Hematopoietic multipotent progenitor cell treated with erythropoietin and hydrocortisone succinate and interleukin-3 and kit ligand, for 15 days (in vitro differentiated cells): ENCODE measurements at regions not wholly inside any gene's neighbourhood (a gene's known extent, or its start where the extent isn't known, plus 50 kb on each side); places are given as distances from the start of the nearest gene placed in this dataset.
"Not testable (repeated sequence)": the region's sequence is repeated elsewhere in the genome, so short reads cannot be mapped to it uniquely, and the experiment has no call there.

Source experiments
- DNase-seq: peaks from one replicate; pipeline ENCODE4 v3.0.0-alpha.2; 2015; ENCODE audit warnings: low spot score

DNA sequence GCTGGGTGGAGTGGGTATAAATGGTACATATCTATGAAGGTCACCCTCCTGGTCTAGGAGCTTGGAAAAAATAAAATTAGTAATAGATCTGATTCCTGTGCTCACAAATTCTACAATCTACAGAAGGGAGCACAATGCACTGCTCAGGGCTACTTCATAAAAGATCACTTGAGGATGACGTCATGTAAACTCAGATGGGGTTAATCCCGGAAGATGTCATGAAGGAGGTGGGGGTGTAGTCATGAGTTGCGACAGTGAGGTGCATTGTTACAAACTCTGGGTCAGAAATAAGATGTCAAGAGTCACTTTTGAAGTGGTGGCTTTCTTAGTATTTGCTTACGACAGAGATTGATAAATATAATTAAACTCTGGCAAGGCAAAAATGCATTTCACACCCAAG lies 68.2 kb downstream of the LHX9 start:
- DNase-seq, result no peak

DNA sequence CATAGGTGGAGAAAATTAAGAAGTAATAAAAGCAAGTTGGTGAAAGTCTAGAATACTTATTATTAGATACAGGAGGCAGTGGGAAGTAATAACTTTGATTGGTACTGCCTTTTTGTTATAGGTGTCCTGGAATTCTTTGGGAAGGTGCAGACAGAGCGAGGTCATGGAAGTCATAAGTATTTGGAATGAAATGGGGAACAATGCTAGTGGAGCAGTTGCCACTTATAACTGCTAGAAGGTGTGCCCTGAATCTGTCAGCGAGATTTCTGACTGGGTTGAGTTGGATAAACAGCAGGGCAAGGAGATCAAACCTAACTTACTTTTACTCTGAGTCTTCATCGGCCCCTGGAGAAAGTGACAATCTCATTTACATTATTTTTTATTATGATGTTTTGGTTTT lies 69.6 kb downstream of the LHX9 start:
- no peak for DNase-seq

DNA sequence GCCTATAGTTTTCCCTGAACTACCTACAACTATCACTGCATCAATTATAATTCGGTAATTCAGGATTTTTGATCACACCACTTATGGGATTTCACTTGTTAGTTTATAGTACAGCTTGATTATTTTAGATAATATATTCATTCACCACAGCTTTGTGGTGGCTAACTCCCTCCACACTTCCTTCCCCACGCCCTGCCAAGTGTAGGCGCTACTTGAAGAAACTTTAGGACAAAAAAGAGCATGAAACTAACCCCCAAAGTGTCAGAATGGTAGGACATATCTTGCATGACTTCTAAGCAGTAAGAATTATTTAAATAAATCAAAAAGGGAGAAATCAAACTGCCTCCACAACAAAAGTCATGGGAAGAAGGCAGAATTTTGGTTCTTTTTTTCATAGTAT lies 70.1 kb downstream of the LHX9 start:
- DNase-seq, result no peak

DNA sequence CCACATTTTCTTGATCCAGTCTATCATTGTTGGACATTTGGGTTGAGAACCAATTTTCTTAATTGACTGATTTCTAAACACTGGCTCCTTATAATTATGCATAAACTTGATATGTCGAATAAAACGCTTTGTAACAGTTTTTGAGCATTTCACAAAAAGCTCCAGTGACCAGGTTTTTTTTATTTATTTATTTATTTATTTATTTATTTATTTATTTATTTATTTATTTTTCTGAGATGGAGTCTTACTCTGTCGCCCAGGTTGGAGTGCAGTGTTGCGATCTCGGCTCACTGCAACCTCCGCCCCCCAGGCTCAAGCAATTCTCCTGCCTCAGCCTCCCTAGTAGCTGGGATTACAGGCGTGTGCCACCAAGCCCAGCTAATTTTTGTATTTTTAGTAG lies 71.4 kb downstream of the LHX9 start:
- DNase-seq, result not testable (repeated sequence)

DNA sequence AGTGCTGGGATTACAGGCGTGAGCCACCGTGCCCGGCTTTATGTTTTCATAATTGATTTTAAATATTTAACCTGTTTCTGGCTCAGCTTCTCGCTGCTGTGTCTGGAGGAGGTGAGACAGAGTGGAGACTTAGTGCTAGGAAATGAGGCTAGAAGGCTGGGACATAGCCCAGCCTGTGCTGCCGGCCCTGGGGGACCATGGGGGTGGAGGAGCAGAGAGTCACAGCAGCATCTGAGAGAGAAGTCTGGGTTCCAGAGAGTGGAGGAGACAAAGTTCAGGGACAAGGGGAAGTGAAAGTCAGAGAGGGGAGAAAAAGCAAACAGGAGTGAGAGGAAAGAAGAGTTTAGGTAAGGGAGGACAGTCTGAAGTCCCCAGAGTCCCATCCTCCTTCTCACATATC lies 71.9 kb downstream of the LHX9 start:
- DNase-seq, result no peak

DNA sequence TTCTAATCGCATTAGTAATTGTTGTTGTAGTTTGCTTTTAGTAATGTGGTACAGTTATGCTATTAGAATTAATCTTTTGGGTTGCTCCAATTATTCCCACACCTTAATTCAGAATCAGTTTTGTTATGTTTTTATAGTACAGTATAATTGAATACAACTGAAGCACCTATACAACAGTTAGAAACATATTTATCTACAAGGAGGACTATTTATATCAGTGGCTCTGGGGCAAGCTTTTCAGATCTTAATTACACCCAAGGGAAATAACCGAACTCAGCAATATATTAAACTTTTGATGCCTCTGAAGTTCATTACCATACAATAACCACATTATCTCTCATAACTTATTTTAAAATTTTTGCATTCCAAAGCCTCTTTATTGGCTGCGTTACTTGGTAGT lies 74.4 kb downstream of the LHX9 start:
- DNase-seq, result no peak

DNA sequence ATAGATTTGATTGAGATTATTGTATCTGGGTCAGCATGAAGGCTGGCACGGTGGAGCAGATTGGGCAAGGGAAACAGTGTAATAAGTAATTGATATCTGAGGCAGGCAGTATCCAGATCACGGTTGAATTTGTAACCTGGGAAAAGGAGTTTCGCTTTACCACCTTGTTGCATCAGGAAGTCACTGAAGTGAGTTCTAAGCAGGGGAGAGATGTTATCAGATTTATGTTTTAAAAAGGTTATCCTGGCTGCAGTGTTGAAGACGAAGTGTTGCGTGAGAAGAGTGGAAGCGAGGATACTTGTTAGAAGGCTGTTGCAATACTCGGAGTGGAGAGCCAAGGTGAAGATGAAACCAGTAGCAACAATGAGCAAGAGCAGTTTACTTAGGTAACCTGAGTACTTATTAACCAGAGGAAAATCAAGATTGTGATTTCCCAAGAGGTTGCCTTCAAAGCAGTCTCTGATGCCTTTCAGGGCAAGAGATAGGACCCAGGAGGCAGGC lies 77.8 kb downstream of the LHX9 start:
- no peak for DNase-seq

DNA sequence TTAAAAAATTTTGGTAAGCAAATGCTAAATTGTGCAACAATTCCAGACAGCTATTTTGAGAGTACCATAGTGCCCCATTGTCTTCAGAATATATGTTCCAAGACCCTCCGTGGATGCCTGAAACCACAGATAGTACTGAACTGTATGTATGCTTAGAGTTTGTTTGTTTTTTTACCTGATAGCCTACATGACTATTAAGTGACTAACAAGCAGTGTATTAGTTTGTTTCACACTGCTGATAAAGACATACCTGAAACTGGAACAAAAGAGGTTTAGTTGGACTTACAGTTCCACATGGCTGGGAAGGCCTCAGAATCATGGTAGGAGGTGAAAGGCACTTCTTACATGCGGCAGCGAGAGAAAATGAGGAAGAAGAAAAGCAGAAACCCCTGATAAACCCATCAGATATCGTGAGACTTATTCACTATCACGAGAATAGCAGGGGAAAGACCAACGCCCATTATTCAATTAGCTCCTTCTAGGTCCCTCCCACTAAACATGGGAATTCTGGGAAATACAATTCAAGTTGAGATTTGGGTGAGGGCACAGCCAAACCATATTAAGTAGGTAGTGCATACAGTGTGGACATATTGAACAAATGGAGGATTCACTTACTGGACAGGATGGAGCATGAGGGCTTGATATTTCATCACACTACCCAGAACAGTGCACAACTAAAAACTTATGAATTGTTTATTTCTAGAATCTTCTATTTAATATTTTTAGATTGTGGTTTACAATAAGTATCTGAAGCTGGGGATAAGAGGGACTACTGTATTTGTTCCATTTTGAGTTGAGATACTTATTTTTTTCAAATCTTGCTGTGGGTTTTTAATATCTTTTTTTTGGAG lies 78.5 kb downstream of the LHX9 start:
- no peak for DNase-seq

DNA sequence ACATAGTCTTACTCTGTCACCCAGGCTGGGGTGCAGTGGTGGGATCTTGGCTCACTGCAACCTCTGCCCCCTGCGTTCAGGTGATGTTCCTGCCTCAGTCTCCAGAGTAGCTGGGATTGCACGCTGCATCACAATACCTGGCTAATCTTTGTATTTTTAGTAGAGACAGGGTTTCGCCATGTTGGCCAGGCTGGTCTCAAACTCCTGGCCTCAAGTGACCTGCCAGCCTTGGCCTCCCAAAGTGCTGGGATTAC lies 79.0 kb downstream of the LHX9 start:
- not testable (repeated sequence) for DNase-seq

DNA sequence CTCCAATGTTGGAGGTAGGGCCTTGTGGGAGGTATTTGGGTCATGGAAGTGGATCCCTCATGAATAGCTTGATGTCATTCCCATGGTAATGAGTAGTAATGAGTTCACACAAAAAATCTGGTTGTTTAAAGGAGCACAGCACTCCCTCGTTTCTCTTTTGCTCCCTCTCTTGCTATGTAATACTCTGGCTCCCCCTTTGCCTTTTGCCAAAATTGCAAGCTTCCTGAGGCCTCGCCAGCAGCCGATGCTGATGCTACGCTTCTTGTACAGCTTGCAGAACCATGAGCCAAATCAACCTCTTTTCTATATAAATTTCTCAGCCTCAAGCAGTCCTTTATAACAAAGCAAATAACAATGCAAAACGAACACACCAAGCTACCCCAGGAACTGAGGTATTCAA lies 80.9 kb downstream of the LHX9 start:
- no peak for DNase-seq

DNA sequence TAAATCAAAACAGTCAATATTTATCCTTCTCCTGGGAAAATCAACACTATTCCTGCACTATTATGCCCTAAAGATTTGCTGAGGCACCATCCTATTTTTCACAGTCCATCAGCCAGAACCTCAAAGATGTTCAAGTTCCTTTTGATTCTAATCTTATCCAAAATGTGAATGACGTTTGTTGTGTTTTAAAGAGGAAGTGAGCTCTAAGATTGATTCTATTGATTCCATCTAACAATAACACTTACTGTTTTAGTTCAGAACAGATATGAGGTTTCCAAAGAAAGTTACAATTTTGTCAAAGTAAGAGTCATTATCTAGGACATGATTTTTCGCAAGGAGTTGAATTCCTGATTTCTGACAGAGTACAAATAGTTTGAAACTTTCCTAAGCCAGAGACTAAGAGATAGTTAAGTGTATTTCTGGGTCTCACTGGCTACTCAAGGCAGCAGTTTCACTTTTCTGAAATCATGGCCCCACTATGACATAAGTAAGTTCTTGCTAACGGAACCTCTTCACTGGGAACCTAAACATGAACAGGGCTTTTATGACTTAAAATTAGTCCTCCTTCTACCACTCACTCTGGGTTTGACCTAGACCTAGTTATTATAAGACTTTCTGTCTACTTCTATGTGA lies 84.7 kb downstream of the LHX9 start:
- no peak for DNase-seq

DNA sequence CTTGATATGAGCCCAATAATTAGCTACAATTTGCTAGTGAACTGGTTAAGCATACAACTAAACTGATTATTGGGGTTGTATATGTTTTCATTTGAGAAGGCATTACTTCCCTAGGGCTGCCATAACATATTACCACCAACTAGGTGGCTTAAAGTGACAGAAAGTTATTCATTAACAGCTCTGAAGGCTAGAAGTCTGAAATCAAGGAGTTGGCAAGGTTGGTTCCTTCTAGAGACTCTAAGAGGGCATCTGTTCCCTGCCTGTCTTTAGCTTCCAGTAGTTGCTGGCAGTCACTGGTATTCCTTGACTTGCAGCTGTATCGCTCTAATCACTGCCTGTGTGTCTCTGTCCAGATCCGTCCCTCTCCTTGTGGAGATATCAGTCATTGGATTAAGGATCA lies 86.3 kb downstream of the LHX9 start:
- no peak for DNase-seq

DNA sequence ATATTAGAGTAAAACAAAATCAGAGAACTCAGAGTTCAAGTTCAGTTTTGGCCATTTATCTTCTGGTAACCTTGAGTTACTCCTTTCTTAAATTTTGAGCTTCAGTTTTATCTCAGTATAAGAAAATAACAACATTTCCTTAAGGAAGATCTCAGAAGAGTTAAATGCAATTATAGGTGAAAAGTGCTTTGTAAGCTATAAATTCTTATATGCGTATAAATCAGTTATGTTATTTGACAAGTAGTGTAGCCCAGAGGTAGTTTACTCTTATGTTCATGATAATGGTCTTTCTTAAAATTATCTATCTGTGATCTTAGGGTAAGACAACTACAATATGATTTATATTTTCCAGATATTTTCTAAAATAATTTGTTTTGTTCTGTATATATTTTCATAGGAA lies 89.8 kb downstream of the LHX9 start:
- DNase-seq, result no peak

DNA sequence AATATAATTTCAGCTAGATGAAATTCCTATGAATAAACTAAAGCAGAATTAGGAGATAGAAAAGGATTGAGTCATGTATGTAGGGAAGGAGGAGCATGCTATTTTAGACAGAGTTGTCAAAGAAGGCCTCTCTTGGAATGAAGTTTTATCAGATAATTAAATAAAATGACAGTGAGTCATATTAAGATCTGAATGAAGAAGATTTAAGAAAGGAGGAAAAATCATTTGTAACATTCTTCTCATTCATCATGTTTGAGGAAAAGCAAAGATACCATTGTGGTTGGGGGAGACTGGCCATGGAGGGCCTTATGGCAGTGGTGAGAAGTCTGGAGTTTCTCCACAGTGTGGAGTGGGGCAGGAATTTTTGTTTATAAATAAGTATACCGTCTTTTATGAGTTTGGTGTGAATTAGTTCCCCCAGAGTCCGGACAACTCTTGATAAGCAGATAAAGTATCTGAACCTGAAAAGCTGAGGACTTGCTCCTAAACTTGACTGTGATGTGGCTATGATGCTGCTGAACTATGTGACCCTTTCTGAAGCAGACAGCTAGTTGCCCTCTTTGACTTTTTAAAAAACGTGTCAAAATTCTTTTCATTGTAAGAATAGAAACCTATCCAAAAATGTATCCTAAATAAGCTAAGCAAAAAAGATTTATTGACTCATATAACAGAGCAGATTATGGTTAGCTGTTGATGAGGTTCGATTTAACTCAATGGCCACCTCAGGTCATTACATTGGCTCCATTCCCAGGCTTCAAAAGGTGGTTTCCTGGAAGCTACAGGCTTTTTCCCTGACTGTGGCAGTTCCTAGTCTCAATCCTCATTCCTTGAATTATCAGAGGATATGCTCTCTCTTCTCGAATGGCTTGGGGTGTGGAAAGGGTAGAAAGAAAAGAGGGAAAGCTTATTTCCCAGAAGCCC lies 90.8 kb downstream of the LHX9 start:
- no peak for DNase-seq

DNA sequence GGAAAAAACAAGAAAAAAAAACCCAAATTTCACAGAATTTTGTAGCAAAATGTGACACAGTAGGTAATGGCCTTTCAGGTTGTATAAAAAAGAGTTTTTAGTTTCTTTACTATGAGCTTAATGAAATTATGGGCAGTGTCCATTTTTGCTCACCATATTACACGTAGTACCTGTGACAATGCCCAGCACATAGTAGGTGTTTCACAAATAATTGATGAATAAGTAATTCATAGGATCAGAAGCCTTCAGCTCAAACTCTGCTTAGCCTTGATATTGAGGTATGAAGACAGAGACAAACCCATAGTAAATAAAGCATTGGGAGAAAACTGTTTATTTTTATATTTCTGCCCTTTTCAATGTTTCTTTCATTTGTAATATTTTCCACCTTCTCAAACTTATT lies 97.2 kb downstream of the LHX9 start:
- DNase-seq, result no peak

DNA sequence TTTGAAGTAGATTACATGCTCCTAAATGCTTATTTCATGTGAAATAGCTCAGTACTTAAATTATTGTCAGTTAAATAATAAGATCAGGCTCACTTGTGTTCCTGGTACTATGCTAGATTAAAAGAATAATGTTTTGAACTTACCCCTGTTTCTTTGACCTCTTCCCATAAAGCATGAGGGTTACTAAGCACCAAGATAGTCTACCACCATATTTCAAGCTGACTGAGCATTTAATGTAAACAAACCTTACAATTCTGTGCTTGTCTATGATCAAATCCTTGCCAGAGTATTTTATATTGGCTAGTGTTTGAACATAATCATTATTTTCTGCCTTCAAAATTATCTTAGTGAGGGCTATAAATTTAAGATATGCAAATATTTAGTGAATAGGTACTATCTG lies 98.1 kb downstream of the LHX9 start:
- no peak for DNase-seq

DNA sequence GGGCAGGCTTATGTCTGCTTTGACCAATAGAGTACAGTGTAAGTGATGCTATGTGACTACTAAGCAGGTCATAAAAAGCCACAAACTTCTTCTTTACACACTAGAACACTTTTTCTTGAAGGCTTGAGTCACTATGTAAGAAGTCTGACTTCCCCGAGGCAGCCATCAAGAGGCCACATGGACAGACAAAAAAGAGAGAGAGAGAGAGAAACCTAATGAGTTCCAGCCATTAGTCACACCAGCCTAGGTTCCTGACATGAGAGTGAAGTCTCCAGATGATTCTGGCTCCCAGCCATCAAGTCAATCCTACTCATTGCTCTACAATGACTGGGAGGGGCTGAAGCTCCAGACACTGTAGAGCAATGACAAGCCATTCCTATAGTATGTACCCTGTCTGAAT lies 101.4 kb downstream of the LHX9 start:
- DNase-seq, result no peak

DNA sequence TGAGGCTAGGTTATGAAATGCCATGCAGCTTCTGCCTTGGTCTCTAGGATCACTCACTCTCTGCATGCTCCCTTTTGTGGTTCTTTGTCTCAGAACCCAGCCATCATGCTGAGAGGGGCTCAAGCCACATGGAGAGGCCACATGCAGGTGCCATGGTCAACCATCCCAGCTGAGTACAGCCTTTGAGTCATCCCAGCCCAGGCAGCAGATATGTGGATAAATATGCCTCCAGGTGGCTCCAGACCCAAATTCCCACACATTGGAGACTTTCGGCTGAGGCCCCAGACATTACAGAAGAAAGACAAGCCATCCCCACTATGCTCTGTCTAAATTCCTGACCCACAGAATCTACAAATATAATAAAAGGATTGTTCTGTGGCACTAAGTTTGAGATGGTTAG lies 102.0 kb downstream of the LHX9 start:
- no peak for DNase-seq

DNA sequence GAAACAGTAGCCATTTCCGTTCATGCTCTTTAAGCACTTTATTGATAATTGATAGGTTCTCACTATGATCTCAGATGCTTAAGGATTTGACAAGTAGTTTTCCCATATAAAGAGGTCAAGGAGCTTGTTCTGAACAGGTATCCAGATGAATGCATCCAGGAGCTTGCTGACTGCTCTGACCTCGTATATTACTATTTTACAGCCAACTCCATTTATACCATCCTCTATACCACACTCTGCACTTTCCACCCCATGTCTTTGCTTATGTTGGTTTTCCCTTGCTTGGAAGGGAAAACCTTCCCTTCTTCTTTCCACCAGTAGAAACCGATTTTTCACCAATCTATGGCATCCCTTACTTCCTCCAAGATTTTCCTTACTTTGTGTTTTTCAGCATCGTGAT lies 107.2 kb downstream of the LHX9 start:
- no peak for DNase-seq

DNA sequence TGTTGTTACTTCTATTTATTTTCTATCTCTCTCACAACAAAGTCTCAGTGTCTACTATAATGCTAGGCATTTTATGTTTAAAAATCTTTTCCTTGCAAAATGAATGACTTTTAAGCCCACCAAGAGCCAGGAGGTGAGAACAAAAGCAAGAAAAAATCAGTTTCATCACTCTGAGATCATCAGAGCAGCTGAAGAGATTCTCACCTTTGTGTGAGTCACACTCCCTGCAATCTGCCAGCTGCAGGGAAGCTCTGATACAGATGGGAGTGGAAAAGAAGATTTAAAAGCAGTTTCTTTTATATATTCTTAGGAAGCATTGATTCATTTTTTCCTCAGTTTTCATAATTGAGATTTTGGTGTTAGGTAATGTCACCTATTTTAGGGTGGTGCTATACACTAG lies 107.6 kb downstream of the LHX9 start:
- no peak for DNase-seq

DNA sequence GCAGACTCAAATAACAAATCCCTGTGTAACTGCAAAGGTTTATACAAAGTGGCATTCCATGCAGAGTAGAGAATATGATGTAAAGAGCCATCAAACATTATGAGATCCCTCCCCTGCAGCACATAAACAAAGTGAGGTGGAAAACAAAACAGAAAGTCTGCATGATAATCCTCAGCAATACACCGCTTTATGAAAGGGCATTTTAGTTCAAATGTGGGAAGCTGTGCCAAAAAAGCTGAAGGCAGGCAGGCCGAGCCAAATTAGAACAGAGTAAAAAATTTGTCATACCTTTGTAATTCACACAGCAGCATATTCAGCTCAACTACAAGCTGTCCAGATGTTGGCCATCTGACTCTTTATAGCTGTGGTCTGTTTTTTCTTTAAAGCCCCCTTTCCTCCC lies 113.5 kb downstream of the LHX9 start:
- no peak for DNase-seq

DNA sequence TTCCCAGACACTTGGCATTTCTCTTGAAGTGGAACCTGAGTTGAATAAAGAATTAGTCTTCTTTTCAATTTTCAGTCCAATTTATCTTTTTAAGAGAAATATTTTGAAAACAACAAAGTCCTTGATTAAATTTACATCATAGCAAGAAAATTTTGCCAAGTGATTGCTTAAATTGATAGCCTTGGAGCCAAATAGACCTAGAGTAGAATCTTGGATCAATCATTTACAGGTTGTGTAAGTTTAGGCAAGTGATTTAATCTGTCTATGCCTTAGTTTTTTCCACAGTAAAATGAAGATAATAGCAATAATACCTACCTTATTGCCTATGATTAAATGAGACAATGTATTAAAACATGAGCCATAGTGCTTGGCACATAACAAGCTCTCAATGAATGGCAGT lies 113.9 kb downstream of the LHX9 start:
- DNase-seq, result no peak

DNA sequence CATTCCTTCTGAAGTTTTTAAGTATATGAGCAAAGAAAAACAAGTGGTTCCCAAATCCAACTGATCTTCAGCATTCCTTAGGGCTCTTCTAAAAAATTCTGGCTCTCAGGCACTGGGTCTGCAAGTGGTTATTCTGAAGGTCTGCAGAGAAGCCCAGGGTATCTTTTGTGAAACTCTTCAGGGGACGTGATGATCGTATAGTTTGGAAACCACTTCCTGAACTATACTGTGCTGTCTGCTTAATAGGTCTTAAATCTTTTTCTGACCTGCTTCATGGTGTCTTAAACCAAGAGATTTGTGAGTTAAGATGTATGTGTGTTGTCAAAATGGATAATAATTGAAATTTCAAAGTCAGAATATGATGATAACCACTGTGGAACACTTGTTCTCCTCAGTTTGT lies 115.5 kb downstream of the LHX9 start:
- DNase-seq, result no peak
